OCI-LY3 (cell line): ENCODE measurements at regions not wholly inside any gene's neighbourhood (a gene's known extent, or its start where the extent isn't known, plus 50 kb on each side); places are given as distances from the start of the nearest gene placed in this dataset.

Experiments used
- H2AFZ ChIP-seq: fragments of 200-600, 300-600 bp; shearing (Covaris generic); 2 replicates; pipeline ENCODE4 v1.6.0; 2014; ENCODE audit warnings: antibody characterized with exemption, low read depth, low read length
- H3K27ac ChIP-seq: fragments of 200-600, 300-600 bp; sonication (generic); 2 replicates; pipeline ENCODE4 v1.5.1; 2014; ENCODE audit warnings: mild to moderate bottlenecking, low read length, moderate library complexity, mixed read lengths
- H3K27me3 ChIP-seq: fragments of 200-600, 300-600 bp; sonication (generic); 2 replicates; pipeline ENCODE4 v1.6.1; 2014; ENCODE audit warnings: low read depth, low read length, mixed read lengths
- H3K36me3 ChIP-seq: fragments of 200-600, 300-600 bp; sonication (generic); replicated peaks from 2 replicates; pipeline ENCODE3; 2014; ENCODE audit warnings: low read depth, low read length, mixed read lengths
- H3K4me1 ChIP-seq: fragments of 300-600, 200-600 bp; sonication (generic); 2 replicates; pipeline ENCODE4 v1.6.1; 2014; ENCODE audit warnings: low read length, mixed read lengths
- H3K4me2 ChIP-seq: fragments of 200-600, 300-600 bp; sonication (generic); 2 replicates; pipeline ENCODE4 v1.6.1; 2014; ENCODE audit warnings: low read length, mixed read lengths
- H3K4me3 ChIP-seq: fragments of 300-600, 200-600 bp; sonication (generic); 2 replicates; pipeline ENCODE4 v1.5.1; 2014; ENCODE audit warnings: antibody characterized with exemption, mild to moderate bottlenecking, low read length, moderate library complexity
- H3K79me2 ChIP-seq: fragments of 300-600, 200-600 bp; shearing (Covaris generic); 2 replicates; pipeline ENCODE4 v1.6.1; 2014; ENCODE audit warnings: mild to moderate bottlenecking, low read length, mixed read lengths
- H3K9ac ChIP-seq: fragments of 300-600, 200-600 bp; shearing (Covaris generic); 2 replicates; pipeline ENCODE4 v1.6.0; 2014; ENCODE audit warnings: mild to moderate bottlenecking, low read length, moderate library complexity
- H3K9me3 ChIP-seq: fragments of 200-600, 300-600 bp; shearing (Covaris generic); 2 replicates; pipeline ENCODE4 v1.6.1; 2014; ENCODE audit warnings: low read length, mixed read lengths; ENCODE audit not compliant: insufficient read depth
- H4K20me1 ChIP-seq: fragments of 200-600, 300-600 bp; sonication (generic); 2 replicates; pipeline ENCODE4 v1.6.1; 2016; ENCODE audit warnings: low read length, mixed read lengths; ENCODE audit not compliant: insufficient read depth
- CTCF ChIP-seq: fragments of 200-600, 300-600 bp; sonication (generic); IDR thresholded peaks from 2 replicates; pipeline ENCODE4 v1.5.1; 2014; ENCODE audit warnings: antibody characterized with exemption, low read length, low read depth
- EZH2phosphoT487 ChIP-seq: fragments of 200-600 bp; shearing (Covaris generic); IDR thresholded peaks from 2 replicates; pipeline ENCODE4 v1.6.1; 2018; ENCODE audit warnings: antibody characterized with exemption, mixed run types, low read depth

GRCh38 chr18:40962784-40963183 lies 992.2 kb upstream of the PIK3C3 start:
- no peaks in the 10 kb centered on the region for H3K9me3 ChIP-seq
- no peak for TF ChIP-seq EZH2phosphoT487
- TF ChIP-seq CTCF: no peak
- no peak overlapping the region for H2AFZ ChIP-seq

DNA sequence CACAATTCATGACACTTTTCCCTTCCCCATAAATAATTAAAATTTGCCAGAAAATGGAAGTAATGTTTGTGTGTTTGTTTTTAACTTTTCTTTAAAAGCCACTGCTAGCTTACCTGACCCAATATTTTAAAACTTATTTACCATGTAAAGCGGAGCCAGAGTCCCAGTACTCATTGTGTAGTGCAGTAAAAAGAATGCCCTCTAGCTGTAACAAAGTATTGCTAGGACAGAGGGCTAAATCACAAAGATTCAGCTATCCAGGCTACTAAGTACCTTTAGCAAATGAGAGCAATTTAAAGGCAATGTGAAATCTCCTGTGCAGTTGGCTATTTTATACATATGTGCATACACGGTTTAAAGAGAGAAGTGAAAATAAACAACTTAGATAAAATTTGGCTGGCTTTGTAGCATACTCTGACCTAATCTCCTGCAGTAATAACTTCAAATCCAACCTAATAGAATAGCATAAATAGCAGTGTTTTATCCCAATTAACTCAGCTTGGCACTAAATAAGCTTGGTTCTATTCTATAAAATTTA lies 997.4 kb upstream of the PIK3C3 start:
- no peak overlapping the region for H2AFZ ChIP-seq
- H3K27ac ChIP-seq: no peak overlapping the region
- no peaks in the 10 kb centered on the region for H3K36me3 ChIP-seq
- H3K79me2 ChIP-seq: no peaks in the 10 kb centered on the region
- H3K4me1 ChIP-seq: 0 out of 2 replicates have a peak, but pooled peaks cover 2% of the 10 kb centered on the region
- peak; percentile 41 for TF ChIP-seq CTCF
- TF ChIP-seq EZH2phosphoT487: no peak
- no peaks in the 10 kb centered on the region for H3K9me3 ChIP-seq
- H3K9ac ChIP-seq: no peak overlapping the region
- no peaks in the 10 kb centered on the region for H3K27me3 ChIP-seq
- no peaks in the 10 kb centered on the region for H4K20me1 ChIP-seq
- no peak overlapping the region for H3K4me3 ChIP-seq
- H3K4me2 ChIP-seq: no peak overlapping the region

More at GRCh38 chr18:40962784-40963183, 992.2 kb upstream of the PIK3C3 start:
- no peaks in the 10 kb centered on the region for H3K36me3 ChIP-seq
- no peak overlapping the region for H3K4me3 ChIP-seq
- no peaks in the 10 kb centered on the region for H3K27me3 ChIP-seq
- 0 out of 2 replicates have a peak, but pooled peaks cover 2% of the 10 kb centered on the region for H3K4me1 ChIP-seq
- no peak overlapping the region for H3K4me2 ChIP-seq
- H4K20me1 ChIP-seq: no peaks in the 10 kb centered on the region
- H3K27ac ChIP-seq: no peak overlapping the region
- H3K9ac ChIP-seq: no peak overlapping the region
- H3K79me2 ChIP-seq: no peaks in the 10 kb centered on the region

DNA sequence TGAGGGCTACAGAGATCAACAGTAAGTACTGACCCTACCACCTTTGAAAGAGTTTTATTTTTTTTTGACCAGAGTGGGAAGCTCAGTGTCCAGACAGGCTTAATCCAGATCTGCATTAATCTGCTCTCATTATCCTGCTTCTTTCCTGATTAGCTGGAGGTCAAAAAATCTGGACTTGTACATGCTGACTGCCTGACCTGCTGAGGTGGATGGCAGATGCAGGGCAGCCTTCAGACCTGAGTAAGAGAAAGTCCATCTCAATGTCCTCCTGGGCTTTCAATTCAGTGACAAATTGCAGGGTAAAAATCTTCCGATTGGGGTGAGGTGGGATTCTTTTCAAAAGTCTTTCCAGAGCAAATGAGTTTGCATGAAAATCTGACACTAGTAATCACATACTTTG lies 998.8 kb upstream of the PIK3C3 start:
- Histone ChIP-seq H2AFZ (no peak overlapping the region), H3K4me2 (no peak overlapping the region), H3K4me1 (0 out of 2 replicates have a peak, but pooled peaks cover under 1% of the 10 kb centered on the region), H3K9ac (no peak overlapping the region), H3K27me3 (no peaks in the 10 kb centered on the region), H3K9me3 (no peaks in the 10 kb centered on the region), H3K36me3 (no peaks in the 10 kb centered on the region), H4K20me1 (no peaks in the 10 kb centered on the region), H3K27ac (no peak overlapping the region), H3K4me3 (no peak overlapping the region), H3K79me2 (no peaks in the 10 kb centered on the region)
- TF ChIP-seq EZH2phosphoT487 (no peak), CTCF (no peak)

DNA sequence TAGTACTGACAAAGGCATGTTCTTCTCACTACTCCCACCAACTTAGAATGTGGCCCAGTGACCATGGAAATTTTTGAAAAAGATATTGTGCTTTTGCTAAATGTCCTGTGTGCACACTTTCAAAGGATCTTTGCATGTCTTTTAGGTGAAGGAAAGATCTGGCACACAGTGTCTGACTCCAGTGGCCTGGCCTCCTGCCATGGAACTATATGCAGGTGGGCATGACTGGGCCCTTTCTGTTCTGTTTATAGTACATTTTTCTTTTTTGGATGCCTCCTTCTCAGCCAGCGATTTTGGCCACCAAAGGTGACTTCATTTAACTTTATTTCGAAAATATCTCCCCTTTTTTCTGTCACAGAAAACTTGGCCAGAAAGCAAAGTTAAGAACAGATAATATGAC lies 999.7 kb upstream of the PIK3C3 start:
- Histone ChIP-seq H3K9ac (no peak overlapping the region), H3K27ac (no peak overlapping the region), H3K4me1 (no peaks in the 10 kb centered on the region), H3K36me3 (no peaks in the 10 kb centered on the region), H4K20me1 (no peaks in the 10 kb centered on the region), H2AFZ (no peak overlapping the region), H3K4me3 (no peak overlapping the region), H3K79me2 (no peaks in the 10 kb centered on the region), H3K4me2 (no peak overlapping the region), H3K9me3 (no peaks in the 10 kb centered on the region), H3K27me3 (no peaks in the 10 kb centered on the region)
- TF ChIP-seq EZH2phosphoT487: no peak
- no peak for TF ChIP-seq CTCF
